K562 (cell line): ENCODE measurements at regions not wholly inside any gene's neighbourhood (a gene's known extent, or its start where the extent isn't known, plus 50 kb on each side); places are given as distances from the start of the nearest gene placed in this dataset.

Source experiments
- ATAC-seq: fragments of 200-7000 bp; cut with Tn5 transposase; 3 replicates; pipeline ENCODE4 v1.9.1; 2020; ENCODE audit warnings: moderate library complexity
- BruUV-seq: library from RNA; stranded (reverse); fragments of 400-500 nt; replicated peaks from 2 replicates; lab custom pipeline; 2021; lab: Mats Ljungman, UMichigan
- CTCF ChIA-PET: fragments of 300-600 bp; formaldehyde crosslinking; extraction: SDS; loops from one replicate; lab custom pipeline; 2021; ENCODE audit warnings: low intra/inter-chr PET ratio; lab: Yijun Ruan, JAX
- POLR2A ChIA-PET: fragments of 300-600, 350-650 bp; sonication (Branson Sonifier 250); formaldehyde crosslinking; extraction: SDS; loops from one replicate; lab custom pipeline; 2021; ENCODE audit warnings: antibody characterized with exemption, inconsistent platforms; lab: Yijun Ruan, JAX
- DNase-seq, 4 experiments: peaks; one replicate each; pipeline versions ENCODE4 v3.0.0 to v3.0.0-alpha.2; 2011 to 2018; ENCODE audit warnings: low spot score in 3 of 4, mixed read lengths in 3 of 4; ENCODE audit errors: extremely low read depth in 1 of 4
- FAIRE-seq: peaks from 2 replicates; lab custom pipeline; 2011; peaks lifted over from hg19 to GRCh38; lab: Jason Lieb, UNC
- H2AFZ ChIP-seq: 2 replicates; pipeline ENCODE4 v1.6.0; 2011; ENCODE audit warnings: low read depth, low read length, control low read depth, inconsistent platforms
- H3K27ac ChIP-seq: fragments of 200-600 bp; 3 replicates; pipeline ENCODE4 v1.8.0; 2011; ENCODE audit warnings: low read depth, mild to moderate bottlenecking, control low read depth, inconsistent platforms, low read length, moderate library complexity, mixed read lengths; ENCODE audit errors: extremely low read depth
- H3K27me3 ChIP-seq, 2 experiments: fragments of 300-600 bp in 1 of 2; 2 replicates in 1 of 2; 3 replicates in 1 of 2; pipeline versions ENCODE4 v1.6.0 to v1.8.0; 2011; ENCODE audit warnings: inconsistent platforms in 2 of 2, low read length in 2 of 2, mild to moderate bottlenecking in 1 of 2, mixed read lengths in 1 of 2, moderate library complexity in 1 of 2; ENCODE audit not compliant: control insufficient read depth in 2 of 2, insufficient read depth in 2 of 2
- H3K36me3 ChIP-seq: fragments of 300-600 bp; 3 replicates; pipeline ENCODE4 v1.8.0; 2011; ENCODE audit warnings: mild to moderate bottlenecking, low read length, inconsistent platforms; ENCODE audit not compliant: control insufficient read depth, insufficient read depth
- H3K4me1 ChIP-seq, 2 experiments: fragments of 200-600 bp in 1 of 2; replicated peaks in 1 of 2; 2 replicates in 1 of 2; 3 replicates in 1 of 2; pipeline versions ENCODE4 v1.5.1 to v1.8.0; 2011; ENCODE audit warnings: inconsistent platforms in 2 of 2, low read length in 2 of 2, mild to moderate bottlenecking in 1 of 2, mixed read lengths in 1 of 2, moderate library complexity in 1 of 2; ENCODE audit not compliant: control insufficient read depth in 2 of 2, insufficient read depth in 2 of 2
- H3K4me2 ChIP-seq: 2 replicates; pipeline ENCODE4 v1.6.1; 2011; ENCODE audit warnings: low read length, control low read depth, inconsistent platforms, mixed read lengths; ENCODE audit not compliant: insufficient read depth
- H3K4me3 ChIP-seq: fragments of 200-600 bp; sonication (generic), shearing (Covaris generic); 2 replicates; pipeline ENCODE4 v1.5.1; 2016; ENCODE audit warnings: control low read depth, inconsistent platforms
- H3K79me2 ChIP-seq: fragments of 200-600 bp; 3 replicates; pipeline ENCODE4 v1.8.0; 2011; ENCODE audit warnings: low read length, inconsistent platforms; ENCODE audit not compliant: control insufficient read depth, insufficient read depth
- H3K9ac ChIP-seq, 2 experiments: 2 replicates each; pipeline versions ENCODE4 v1.6.0 to v1.6.1; 2011; ENCODE audit warnings: low read depth in 2 of 2, low read length in 2 of 2, control low read depth in 1 of 2, inconsistent platforms in 1 of 2, mild to moderate bottlenecking in 1 of 2, mixed read lengths in 1 of 2; ENCODE audit not compliant: insufficient read depth in 1 of 2
- H3K9me1 ChIP-seq: one replicate; pipeline ENCODE4 v1.6.0; 2011; ENCODE audit warnings: inconsistent platforms, mild to moderate bottlenecking, low read length, moderate library complexity; ENCODE audit not compliant: control insufficient read depth, insufficient read depth
- H3K9me3 ChIP-seq: replicated peaks from 2 replicates; pipeline ENCODE4 v1.5.1; 2011; ENCODE audit warnings: low read depth, low read length, inconsistent platforms; ENCODE audit not compliant: control insufficient read depth, insufficient read depth
- H4K20me1 ChIP-seq: replicated peaks from 2 replicates; pipeline ENCODE4 v1.6.1; 2011; ENCODE audit warnings: low read length, inconsistent platforms, mixed read lengths; ENCODE audit not compliant: control insufficient read depth, insufficient read depth
- CAMTA2 ChIP-seq: fragments of 250-450 bp; sonication (Bioruptor Pico); conservative IDR thresholded peaks from 2 replicates; pipeline ENCODE4 v1.5.1; 2022
- ETS2 ChIP-seq: IDR thresholded peaks from 2 replicates; pipeline ENCODE4 v1.6.1; 2016; ENCODE audit warnings: borderline replicate concordance, missing genetic modification characterization, mild to moderate bottlenecking, moderate library complexity, missing compliant biosample characterization; ENCODE audit not compliant: poor library complexity, severe bottlenecking
- ETV5 ChIP-seq: sonication (generic); formaldehyde crosslinking; IDR thresholded peaks from 2 replicates; pipeline ENCODE4 v1.4.0; 2020; ENCODE audit warnings: low read depth, mild to moderate bottlenecking, missing genetic modification reagents
- NBN ChIP-seq: fragments of 450-650 bp; IDR thresholded peaks from 2 replicates; pipeline ENCODE4 v1.6.1; 2016; ENCODE audit warnings: low read depth, mild to moderate bottlenecking
- PRMT5 ChIP-seq: sonication (generic); formaldehyde crosslinking; IDR thresholded peaks from 2 replicates; pipeline ENCODE4 v1.5.0; 2020; ENCODE audit warnings: missing genetic modification reagents
- RBFOX2 ChIP-seq: fragments of 200-400 bp; formaldehyde crosslinking; IDR thresholded peaks from 2 replicates; pipeline ENCODE4 v1.6.1; 2017; ENCODE audit warnings: low read depth, mild to moderate bottlenecking, low read length, moderate library complexity
- RUNX1 ChIP-seq: sonication (generic); IDR thresholded peaks from 2 replicates; pipeline ENCODE4 v1.6.1; 2016; ENCODE audit warnings: antibody characterized with exemption, low read depth
- TBL1XR1 ChIP-seq, 2 experiments: IDR thresholded peaks; 2 replicates each; pipeline ENCODE4 v1.6.1; 2012; ENCODE audit warnings: improper control_type of control experiment in 2 of 2, low read length in 2 of 2, mild to moderate bottlenecking in 1 of 2
- ZNF12 ChIP-seq: sonication (generic); formaldehyde crosslinking; IDR thresholded peaks from 2 replicates; pipeline ENCODE4 v1.4.0; 2020; ENCODE audit warnings: mild to moderate bottlenecking, missing genetic modification reagents
- ZNF282 ChIP-seq: sonication (generic); formaldehyde crosslinking; IDR thresholded peaks from 2 replicates; pipeline ENCODE4 v1.8.1; 2023; ENCODE audit warnings: missing genetic modification reagents
- ZNF311 ChIP-seq: fragments of 250-450 bp; sonication (Bioruptor Pico); IDR thresholded peaks from 2 replicates; pipeline ENCODE4 v1.4.0; 2020; ENCODE audit warnings: mild to moderate bottlenecking, moderate library complexity
- ZNF76 ChIP-seq: fragments of 250-450 bp; sonication (Bioruptor Pico); IDR thresholded peaks from 2 replicates; pipeline ENCODE4 v1.4.0; 2020; ENCODE audit warnings: mild to moderate bottlenecking, moderate library complexity, borderline replicate concordance
- ZNF766 ChIP-seq: fragments of 200-800 bp; sonication (Bioruptor generic); conservative IDR thresholded peaks from 2 replicates; pipeline ENCODE4 v1.6.1; 2016; ENCODE audit warnings: missing genetic modification characterization, missing compliant biosample characterization
- WGBS: fragments of 100-300 bp; shearing (Covaris generic); methylation state at CpG from one replicate; pipeline ENCODE4 v1.1.6; 2016; ENCODE audit warnings: low coverage, mixed read lengths; ENCODE audit not compliant: insufficient coverage; ENCODE audit errors: missing lambda C conversion rate; 5-methylcytosine and 5-hydroxymethylcytosine counted together
- in situ Hi-C: fragments of 300-500 bp; cut with MboI; formaldehyde crosslinking; loops from 4 replicates; pipeline ENCODE4 v1.15.0; 2018; ENCODE audit warnings: inconsistent platforms, mixed read lengths
- intact Hi-C: fragments of 100-400 bp; cut with micrococcal nuclease; formaldehyde crosslinking; loops from 2 replicates; pipeline ENCODE4 v1.14.2; 2022
- TF ChIP-seq, protein P1 (sequence below): sonication (generic); formaldehyde crosslinking; IDR thresholded peaks from 2 replicates; pipeline ENCODE4 v1.8.0; 2023; ENCODE audit warnings: mild to moderate bottlenecking, missing genetic modification reagents

DNA sequence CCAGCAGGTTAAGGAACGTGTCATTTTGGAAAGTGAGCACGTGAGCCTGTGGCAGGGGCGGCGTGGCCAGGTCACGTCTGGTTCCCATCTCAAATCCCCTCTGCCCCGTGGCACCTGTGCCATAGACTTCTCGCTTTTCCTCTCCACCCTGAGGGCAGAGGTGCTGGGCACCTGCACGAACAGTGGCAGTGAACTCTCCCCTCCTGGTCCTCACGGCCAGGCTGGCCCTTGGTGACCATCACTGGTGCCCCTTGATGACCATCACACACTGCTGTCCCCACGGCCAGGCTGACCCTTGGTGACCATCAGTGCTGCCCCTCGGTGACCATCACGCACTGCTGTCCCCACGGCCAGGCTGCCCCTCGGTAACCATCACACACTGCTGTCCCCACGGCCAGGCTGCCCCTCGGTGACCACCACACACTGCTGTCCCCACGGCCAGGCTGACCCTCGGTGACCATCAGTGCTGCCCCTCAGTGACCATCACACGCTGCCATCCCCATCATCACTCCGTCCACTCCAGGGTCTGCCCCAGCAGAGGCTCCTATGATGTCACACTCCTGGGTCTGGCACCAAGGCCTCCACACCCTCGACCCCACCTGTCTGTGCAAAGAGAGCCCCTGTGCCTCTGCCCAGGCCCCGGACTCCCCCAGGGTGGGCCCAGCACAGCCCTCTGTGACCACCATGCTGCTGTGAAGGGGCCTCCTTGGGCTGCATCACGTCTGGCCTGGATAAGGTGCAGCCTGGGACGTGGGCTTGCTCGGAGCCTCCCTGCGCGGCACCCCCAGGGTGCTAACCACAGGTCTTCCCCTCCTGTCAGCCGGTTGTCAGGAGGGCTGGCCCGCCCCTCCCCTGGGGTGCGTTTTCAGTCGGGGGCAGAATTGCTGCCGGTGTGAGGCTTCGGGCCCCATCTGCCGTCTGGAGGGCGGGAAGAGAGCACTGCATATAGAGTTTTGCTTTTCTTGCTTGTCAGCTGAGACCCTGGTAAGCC, 738.6 kb downstream of the BRD1 start:
- peaks cover 0 to 29% of the 10 kb centered on the region in 2 experiments; a peak in 2 of 5 replicates for H3K27me3 ChIP-seq
- POLR2A ChIA-PET, result no interaction called here

More for the DNA sequence above, 738.6 kb downstream of the BRD1 start:
- intact Hi-C loops, result no loop called here
- Histone ChIP-seq H3K4me1 (no peaks in the 10 kb centered on the region; a peak in 1 of 5 replicates), H3K79me2 (no peaks in the 10 kb centered on the region), H2AFZ (no peak overlapping the region), H3K4me3 (no peak overlapping the region), H3K9me1 (no peaks in the 10 kb centered on the region), H3K27ac (no peak overlapping the region), H4K20me1 (no peaks in the 10 kb centered on the region), H3K9me3 (no peaks in the 10 kb centered on the region), H3K9ac (no peak overlapping the region), H3K4me2 (no peak overlapping the region), H3K36me3 (no peaks in the 10 kb centered on the region)
- CTCF ChIA-PET, result no interaction called here
- BruUV-seq, result no TSS peak
- FAIRE-seq, result no peak
- no peak for DNase-seq
- in situ Hi-C loops, result no loop called here
- no peak for ATAC-seq
- WGBS, result 2% methylated on average over 24 of the region's 35 CpGs
- TF ChIP-seq TBL1XR1 (IDR thresholded peaks at IDR 0.05; ENCODE audit: low read length in 2 of 2), result no peak
- no peak for TF ChIP-seq ZNF311 (CRISPR knock-in tag)
- TF ChIP-seq, protein P1, sequence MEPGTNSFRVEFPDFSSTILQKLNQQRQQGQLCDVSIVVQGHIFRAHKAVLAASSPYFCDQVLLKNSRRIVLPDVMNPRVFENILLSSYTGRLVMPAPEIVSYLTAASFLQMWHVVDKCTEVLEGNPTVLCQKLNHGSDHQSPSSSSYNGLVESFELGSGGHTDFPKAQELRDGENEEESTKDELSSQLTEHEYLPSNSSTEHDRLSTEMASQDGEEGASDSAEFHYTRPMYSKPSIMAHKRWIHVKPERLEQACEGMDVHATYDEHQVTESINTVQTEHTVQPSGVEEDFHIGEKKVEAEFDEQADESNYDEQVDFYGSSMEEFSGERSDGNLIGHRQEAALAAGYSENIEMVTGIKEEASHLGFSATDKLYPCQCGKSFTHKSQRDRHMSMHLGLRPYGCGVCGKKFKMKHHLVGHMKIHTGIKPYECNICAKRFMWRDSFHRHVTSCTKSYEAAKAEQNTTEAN, result no peak
- no peak for TF ChIP-seq ZNF76 (CRISPR knock-in tag)
- no peak for TF ChIP-seq ZNF12 (CRISPR knock-in tag)
- no peak for TF ChIP-seq ETS2 (tag)
- TF ChIP-seq ZNF282 (CRISPR knock-in tag), result no peak
- no peak for TF ChIP-seq RBFOX2
- no peak for TF ChIP-seq ETV5 (CRISPR knock-in tag)
- TF ChIP-seq NBN, result no peak
- TF ChIP-seq PRMT5 (CRISPR knock-in tag), result no peak
- no peak for TF ChIP-seq CAMTA2 (CRISPR knock-in tag)
- TF ChIP-seq ZNF766 (CRISPR knock-in tag), result no peak
- no peak for TF ChIP-seq RUNX1
